Tibial nerve (tissue), 3 donors: ENCODE measurements at regions not wholly inside any gene's neighbourhood (a gene's known extent, or its start where the extent isn't known, plus 50 kb on each side); places are given as distances from the start of the nearest gene placed in this dataset.

Experiments
- CTCF ChIP-seq, 5 experiments: fragments of 200-600 bp in 3 of 5; fragments of 450-650 bp in 2 of 5; sonication (generic) in 3 of 5; IDR thresholded peaks; one replicate each; pipeline ENCODE4 v1.5.1; 2016 to 2019; ENCODE audit warnings: antibody characterized with exemption in 5 of 5, mild to moderate bottlenecking in 3 of 5, moderate library complexity in 2 of 5
- POLR2A ChIP-seq, 2 donors: fragments of 450-650 bp; IDR thresholded peaks; one replicate each; pipeline ENCODE4 v1.6.1; 2017; ENCODE audit warnings: antibody characterized with exemption in 2 of 2, mild to moderate bottlenecking in 2 of 2, moderate library complexity in 2 of 2

GRCh38 chr2:223475901-223476300 is 126.3 kb downstream of the SCG2 start:
- TF ChIP-seq CTCF (IDR thresholded peaks at IDR 0.05) = no peak
- no peak for TF ChIP-seq POLR2A (IDR thresholded peaks at IDR 0.05)
